Smooth muscle cell (in vitro differentiated cells): ENCODE measurements at regions not wholly inside any gene's neighbourhood (a gene's known extent, or its start where the extent isn't known, plus 50 kb on each side); places are given as distances from the start of the nearest gene placed in this dataset.

Source experiments
- DNase-seq: peaks from one replicate; lab custom pipeline; 2025; ENCODE audit not compliant: unreplicated experiment; lab: John Stamatoyannopoulos, UW
- H2AFZ ChIP-seq: fragments of 200-600 bp; sonication (generic); 2 replicates; pipeline ENCODE4 v1.6.0; 2016; ENCODE audit warnings: antibody characterized with exemption, low read depth, mild to moderate bottlenecking
- H3F3A ChIP-seq: fragments of 200-600 bp; sonication (generic); 2 replicates; pipeline ENCODE4 v1.6.0; 2017; ENCODE audit warnings: antibody characterized with exemption, low read depth
- H3K27ac ChIP-seq: fragments of 200-600 bp; sonication (generic); 2 replicates; pipeline ENCODE4 v1.5.1; 2016; ENCODE audit warnings: low read depth, mild to moderate bottlenecking
- H3K27me3 ChIP-seq: fragments of 200-600 bp; sonication (generic); 2 replicates; pipeline ENCODE4 v1.6.1; 2016; ENCODE audit warnings: low read depth, mild to moderate bottlenecking
- H3K36me3 ChIP-seq: fragments of 200-600 bp; sonication (generic); 2 replicates; pipeline ENCODE4 v1.5.1; 2016; ENCODE audit warnings: low read depth
- H3K4me1 ChIP-seq: fragments of 200-600 bp; sonication (generic); 2 replicates; pipeline ENCODE4 v1.5.1; 2016; ENCODE audit warnings: low read depth
- H3K4me2 ChIP-seq: fragments of 200-600 bp; sonication (generic); 2 replicates; pipeline ENCODE4 v1.6.0; 2016; ENCODE audit warnings: mild to moderate bottlenecking
- H3K4me3 ChIP-seq: fragments of 200-600 bp; sonication (generic); 2 replicates; pipeline ENCODE4 v1.5.1; 2016; ENCODE audit warnings: mild to moderate bottlenecking
- H3K79me2 ChIP-seq: fragments of 200-600 bp; sonication (generic); 2 replicates; pipeline ENCODE4 v1.6.0; 2016; ENCODE audit warnings: low read depth, mild to moderate bottlenecking
- H3K9ac ChIP-seq: fragments of 200-600 bp; sonication (generic); 2 replicates; pipeline ENCODE4 v1.6.0; 2016; ENCODE audit warnings: low read depth
- H3K9me3 ChIP-seq: fragments of 200-600 bp; sonication (generic); replicated peaks from 2 replicates; pipeline ENCODE4 v1.5.1; 2016; ENCODE audit warnings: low read depth
- H4K20me1 ChIP-seq: fragments of 200-600 bp; sonication (generic); 2 replicates; pipeline ENCODE4 v1.6.0; 2016; ENCODE audit warnings: low read depth
- CTCF ChIP-seq: fragments of 200-600 bp; sonication (generic); IDR thresholded peaks from 2 replicates; pipeline ENCODE4 v1.5.1; 2017; ENCODE audit warnings: borderline replicate concordance, mild to moderate bottlenecking, antibody characterized with exemption; ENCODE audit not compliant: insufficient read depth, poor library complexity, severe bottlenecking
- WGBS: methylation state at CpG from one replicate; pipeline ENCODE4 v1.1.7; 2016; ENCODE audit warnings: low lambda C conversion rate; 5-methylcytosine and 5-hydroxymethylcytosine counted together

- 88% methylated on average over 4 of the region's 4 CpGs for WGBS
- Histone ChIP-seq H3K4me3 (no peak overlapping the region), H3K4me2 (no peak overlapping the region), H3K4me1 (no peaks in the 10 kb centered on the region), H3K27me3 (no peaks in the 10 kb centered on the region), H3F3A (no peaks in the 10 kb centered on the region), H3K9ac (no peak overlapping the region), H3K27ac (no peak overlapping the region), H4K20me1 (no peaks in the 10 kb centered on the region), H3K79me2 (no peaks in the 10 kb centered on the region), H3K9me3 (no peaks in the 10 kb centered on the region), H2AFZ (no peak overlapping the region), H3K36me3 (no peaks in the 10 kb centered on the region)
- TF ChIP-seq CTCF: no peak
- no peak for DNase-seq
Measured at GRCh38 chr16:64419832-64420231, 702.0 kb downstream of the CDH11 start.

GRCh38 chr16:64417711-64418227, 704.1 kb downstream of the CDH11 start:
- DNase-seq: no peak
- H3K27ac ChIP-seq: peak overlapping the region; percentile 4
- peak overlapping the region; percentile 31 for H2AFZ ChIP-seq
- H3K36me3 ChIP-seq: no peaks in the 10 kb centered on the region
- TF ChIP-seq CTCF: no peak
- H3F3A ChIP-seq: no peaks in the 10 kb centered on the region
- no peaks in the 10 kb centered on the region for H4K20me1 ChIP-seq
- no peaks in the 10 kb centered on the region for H3K27me3 ChIP-seq
- H3K9ac ChIP-seq: no peak overlapping the region
- no peaks in the 10 kb centered on the region for H3K4me1 ChIP-seq
- WGBS: 86% methylated on average over 1 of the region's 1 CpG
- no peak overlapping the region for H3K4me3 ChIP-seq
- H3K9me3 ChIP-seq: no peaks in the 10 kb centered on the region
- no peaks in the 10 kb centered on the region for H3K79me2 ChIP-seq
- H3K4me2 ChIP-seq: no peak overlapping the region

GRCh38 chr16:64416216-64417005, 705.5 kb downstream of the CDH11 start:
- Histone ChIP-seq H3K9ac (no peak overlapping the region), H2AFZ (peak overlapping the region; percentile 39), H3K4me1 (no peaks in the 10 kb centered on the region), H3K79me2 (no peaks in the 10 kb centered on the region), H3K27me3 (no peaks in the 10 kb centered on the region), H3K36me3 (no peaks in the 10 kb centered on the region), H3K9me3 (no peaks in the 10 kb centered on the region), H3K27ac (no peak overlapping the region), H3F3A (no peaks in the 10 kb centered on the region), H3K4me3 (peak overlapping the region; percentile 6), H3K4me2 (peak overlapping the region; percentile 46), H4K20me1 (no peaks in the 10 kb centered on the region)
- no peak for TF ChIP-seq CTCF
- 80% methylated on average over 5 of the region's 5 CpGs for WGBS
- no peak for DNase-seq
